CD14-positive monocyte (primary cell): ENCODE measurements at regions not wholly inside any gene's neighbourhood (a gene's known extent, or its start where the extent isn't known, plus 50 kb on each side); places are given as distances from the start of the nearest gene placed in this dataset.
A peak's percentile ranks its signal among the peaks of the same experiment; 100 is the strongest.

Source experiments
- DNase-seq, 3 donors: peaks; one replicate each; pipeline ENCODE4 v3.0.0-alpha.2; 2011 to 2022
- H2AFZ ChIP-seq: 2 replicates; pipeline ENCODE4 v1.6.0; 2012; ENCODE audit warnings: mild to moderate bottlenecking, low read depth, low read length, inconsistent platforms; ENCODE audit not compliant: insufficient read depth, poor library complexity, severe bottlenecking
- H3K27ac ChIP-seq, 2 donors: 1 replicate in 1 of 2; 2 replicates in 1 of 2; pipeline ENCODE4 v1.5.1; 2012 to 2013; ENCODE audit warnings: low read length in 2 of 2, control low read depth in 1 of 2, inconsistent platforms in 1 of 2, low read depth in 1 of 2, mild to moderate bottlenecking in 1 of 2
- H3K27me3 ChIP-seq, 2 donors: one replicate each; pipeline versions ENCODE4 v1.6.0 to v1.6.1; 2011 to 2013; ENCODE audit warnings: low read length in 2 of 2; ENCODE audit not compliant: control insufficient read depth in 2 of 2, insufficient read depth in 2 of 2
- H3K36me3 ChIP-seq, 2 donors: replicated peaks in 1 of 2; 1 replicate in 1 of 2; 2 replicates in 1 of 2; pipeline versions ENCODE4 v1.5.1 to v1.6.1; 2012 to 2013; ENCODE audit warnings: low read length in 2 of 2, control low read depth in 1 of 2, inconsistent platforms in 1 of 2, mild to moderate bottlenecking in 1 of 2; ENCODE audit not compliant: insufficient read depth in 2 of 2, control insufficient read depth in 1 of 2
- H3K4me1 ChIP-seq, 2 donors: 1 replicate in 1 of 2; 2 replicates in 1 of 2; pipeline versions ENCODE4 v1.5.1 to v1.6.1; 2012 to 2013; ENCODE audit warnings: low read length in 2 of 2, control low read depth in 1 of 2, inconsistent platforms in 1 of 2, mild to moderate bottlenecking in 1 of 2, moderate library complexity in 1 of 2; ENCODE audit not compliant: insufficient read depth in 2 of 2, control insufficient read depth in 1 of 2
- H3K4me2 ChIP-seq: replicated peaks from 2 replicates; pipeline ENCODE3; 2012; ENCODE audit warnings: low read length, moderate library complexity, mild to moderate bottlenecking; ENCODE audit not compliant: poor library complexity, severe bottlenecking; ENCODE audit errors: extremely low read depth
- H3K4me3 ChIP-seq, 3 experiments: fragments of 200-600 bp in 1 of 3; sonication (generic) in 1 of 3; replicated peaks in 1 of 3; 1 replicate in 2 of 3; 2 replicates in 1 of 3; pipeline ENCODE4 v1.5.1; 2011 to 2013; ENCODE audit warnings: low read length in 3 of 3, mild to moderate bottlenecking in 3 of 3, control low read depth in 2 of 3, low read depth in 2 of 3, inconsistent platforms in 1 of 3, moderate library complexity in 1 of 3
- H3K79me2 ChIP-seq: 2 replicates; pipeline ENCODE4 v1.6.0; 2012; ENCODE audit warnings: mild to moderate bottlenecking, control low read depth, inconsistent platforms, low read length, moderate library complexity; ENCODE audit not compliant: insufficient read depth
- H3K9ac ChIP-seq: 2 replicates; pipeline ENCODE4 v1.6.0; 2017; ENCODE audit warnings: low read length, mild to moderate bottlenecking; ENCODE audit not compliant: insufficient read depth, poor library complexity, severe bottlenecking
- H3K9me3 ChIP-seq, 2 donors: replicated peaks in 1 of 2; 1 replicate in 1 of 2; 2 replicates in 1 of 2; pipeline versions ENCODE4 v1.5.1 to v1.6.1; 2012 to 2013; ENCODE audit warnings: low read length in 2 of 2, control low read depth in 1 of 2; ENCODE audit not compliant: control insufficient read depth in 1 of 2, insufficient read depth in 1 of 2
- H4K20me1 ChIP-seq: 2 replicates; pipeline ENCODE4 v1.6.0; 2012; ENCODE audit warnings: mild to moderate bottlenecking, low read length, control low read depth, moderate library complexity; ENCODE audit not compliant: insufficient read depth
- H3K27ac Mint-ChIP-seq, 7 donors: one replicate each; pipeline ENCODE4 v1.8.0; 2020; ENCODE audit warnings: mild to moderate bottlenecking in 7 of 7, mixed read lengths in 7 of 7, moderate library complexity in 6 of 7, inconsistent platforms in 2 of 7
- H3K27me3 Mint-ChIP-seq, 3 donors: one replicate each; pipeline ENCODE4 v1.8.0; 2021 to 2022; ENCODE audit warnings: low read depth in 3 of 3, mild to moderate bottlenecking in 3 of 3, mixed read lengths in 3 of 3, moderate library complexity in 3 of 3, inconsistent platforms in 1 of 3
- H3K36me3 Mint-ChIP-seq, 2 donors: one replicate each; pipeline ENCODE4 v1.8.0; 2020; ENCODE audit warnings: mixed read lengths in 2 of 2, inconsistent platforms in 1 of 2, mild to moderate bottlenecking in 1 of 2
- H3K4me1 Mint-ChIP-seq: one replicate; pipeline ENCODE4 v1.8.0; 2020; ENCODE audit warnings: mild to moderate bottlenecking, mixed read lengths
- H3K4me3 Mint-ChIP-seq, 2 donors: one replicate each; pipeline ENCODE4 v1.8.0; 2020; ENCODE audit warnings: mild to moderate bottlenecking in 2 of 2, mixed read lengths in 2 of 2, moderate library complexity in 1 of 2
- H3K9me3 Mint-ChIP-seq, 7 donors: one replicate each; pipeline ENCODE4 v1.8.0; 2020 to 2022; ENCODE audit warnings: mixed read lengths in 7 of 7, mild to moderate bottlenecking in 6 of 7, moderate library complexity in 6 of 7, inconsistent platforms in 2 of 7
- WGBS: methylation state at CpG from one replicate; pipeline ENCODE4 v1.1.5; 2013; ENCODE audit warnings: missing lambda C conversion rate; ENCODE audit not compliant: insufficient coverage; 5-methylcytosine and 5-hydroxymethylcytosine counted together
- intact Hi-C, 2 donors: fragments of 100-400 bp; cut with micrococcal nuclease; formaldehyde crosslinking; loops; one replicate each; pipeline versions ENCODE4 v1.15.0 to v1.15.1; 2023
- TF ChIP-seq, protein P1 (sequence below): fragments of 200-600 bp; IDR thresholded peaks from one replicate; pipeline ENCODE4 v1.8.0; 2022; ENCODE audit warnings: antibody characterized with exemption, mild to moderate bottlenecking

DNA sequence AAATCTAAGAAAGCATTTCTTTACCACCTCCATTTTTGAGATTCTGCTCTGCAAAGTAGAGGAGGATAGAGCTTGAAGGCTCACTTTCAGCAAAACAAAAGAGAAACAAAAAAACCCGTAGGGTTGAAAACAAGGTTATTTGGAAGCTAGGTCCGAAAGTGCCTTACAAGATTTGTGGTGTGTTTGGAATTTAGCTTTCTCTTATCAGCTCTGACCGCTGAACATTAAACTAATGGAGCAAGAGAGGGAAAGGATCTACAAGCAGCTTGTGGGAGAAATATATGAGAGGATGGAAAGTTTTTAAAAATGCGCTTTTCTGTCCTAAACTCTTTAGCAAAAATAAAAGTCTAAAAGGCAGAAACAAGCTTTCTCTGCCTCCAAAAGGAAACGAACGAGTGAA lies 545.5 kb downstream of the NTRK3 start:
- Histone ChIP-seq H3K9ac (no peak overlapping the region), H3K4me1 (peaks cover 0 to 5% of the 10 kb centered on the region in 2 donors), H3K79me2 (no peaks in the 10 kb centered on the region), H3K4me2 (no peak overlapping the region), H4K20me1 (no peaks in the 10 kb centered on the region), H2AFZ (no peak overlapping the region), H3K27ac (no peak overlapping the region), H3K4me3 (no peak overlapping the region), H3K27me3 (peaks cover 2 to 4% of the 10 kb centered on the region in 2 donors), H3K36me3 (no peaks in the 10 kb centered on the region), H3K9me3 (no peaks in the 10 kb centered on the region)
- 72% methylated on average over 3 of the region's 6 CpGs for WGBS
- TF ChIP-seq, protein P1, sequence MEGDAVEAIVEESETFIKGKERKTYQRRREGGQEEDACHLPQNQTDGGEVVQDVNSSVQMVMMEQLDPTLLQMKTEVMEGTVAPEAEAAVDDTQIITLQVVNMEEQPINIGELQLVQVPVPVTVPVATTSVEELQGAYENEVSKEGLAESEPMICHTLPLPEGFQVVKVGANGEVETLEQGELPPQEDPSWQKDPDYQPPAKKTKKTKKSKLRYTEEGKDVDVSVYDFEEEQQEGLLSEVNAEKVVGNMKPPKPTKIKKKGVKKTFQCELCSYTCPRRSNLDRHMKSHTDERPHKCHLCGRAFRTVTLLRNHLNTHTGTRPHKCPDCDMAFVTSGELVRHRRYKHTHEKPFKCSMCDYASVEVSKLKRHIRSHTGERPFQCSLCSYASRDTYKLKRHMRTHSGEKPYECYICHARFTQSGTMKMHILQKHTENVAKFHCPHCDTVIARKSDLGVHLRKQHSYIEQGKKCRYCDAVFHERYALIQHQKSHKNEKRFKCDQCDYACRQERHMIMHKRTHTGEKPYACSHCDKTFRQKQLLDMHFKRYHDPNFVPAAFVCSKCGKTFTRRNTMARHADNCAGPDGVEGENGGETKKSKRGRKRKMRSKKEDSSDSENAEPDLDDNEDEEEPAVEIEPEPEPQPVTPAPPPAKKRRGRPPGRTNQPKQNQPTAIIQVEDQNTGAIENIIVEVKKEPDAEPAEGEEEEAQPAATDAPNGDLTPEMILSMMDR, result no peak
- peaks cover 5% of the 10 kb centered on the region for H3K4me1 Mint-ChIP-seq
- H3K9me3 Mint-ChIP-seq, result peaks cover 0 to 7% (median 2%) of the 10 kb centered on the region in 7 donors
- intact Hi-C loops, result no loop called here
- no peak overlapping the region for H3K27ac Mint-ChIP-seq
- H3K36me3 Mint-ChIP-seq, result no peaks in the 10 kb centered on the region
- H3K4me3 Mint-ChIP-seq, result peak overlapping the region in 1 of 2 donors; percentile 16
- DNase-seq, result no peak
- H3K27me3 Mint-ChIP-seq, result peaks cover 0 to 12% (median 4%) of the 10 kb centered on the region in 3 donors

- H3K27ac Mint-ChIP-seq, result no peak overlapping the region
- Histone ChIP-seq H4K20me1 (no peaks in the 10 kb centered on the region), H3K4me1 (peaks cover 0 to 5% of the 10 kb centered on the region in 2 donors), H3K9ac (no peak overlapping the region), H3K36me3 (no peaks in the 10 kb centered on the region), H3K27ac (no peak overlapping the region), H3K4me3 (no peak overlapping the region), H3K4me2 (no peak overlapping the region), H2AFZ (no peak overlapping the region), H3K27me3 (peaks cover 2 to 4% of the 10 kb centered on the region in 2 donors), H3K9me3 (no peaks in the 10 kb centered on the region), H3K79me2 (no peaks in the 10 kb centered on the region)
- no peak for DNase-seq
- H3K9me3 Mint-ChIP-seq, result peaks cover 0 to 7% (median 0%) of the 10 kb centered on the region in 7 donors
- H3K27me3 Mint-ChIP-seq, result peaks cover 0 to 11% (median 4%) of the 10 kb centered on the region in 3 donors
- H3K4me3 Mint-ChIP-seq, result no peak overlapping the region
- intact Hi-C loops, result no loop called here
- WGBS, result 89% methylated on average over 7 of the region's 7 CpGs
- H3K4me1 Mint-ChIP-seq, result peaks cover 5% of the 10 kb centered on the region
- TF ChIP-seq, protein P1, result no peak
- H3K36me3 Mint-ChIP-seq, result no peaks in the 10 kb centered on the region
Measured at GRCh38 chr15:87710406-87710805, 546.1 kb downstream of the NTRK3 start.
